GM18868 (cell line): ENCODE measurements at regions not wholly inside any gene's neighbourhood (a gene's known extent, or its start where the extent isn't known, plus 50 kb on each side); places are given as distances from the start of the nearest gene placed in this dataset.

ENCODE experiments used
- ATAC-seq: cut with Tn5 transposase; IDR thresholded peaks from one replicate; pipeline ENCODE4 v1.9.1; 2021; ENCODE audit warnings: mild to moderate bottlenecking, moderate library complexity; ENCODE audit not compliant: unreplicated experiment

- no peak for ATAC-seq
These were observed 299.9 kb upstream of the MSX2 start for GRCh38 chr5:174424219-174425053.

- ATAC-seq = no peak
These were observed 299.0 kb upstream of the MSX2 start for GRCh38 chr5:174425271-174425963.

- no peak for ATAC-seq
These were observed 298.5 kb upstream of the MSX2 start for GRCh38 chr5:174425964-174426290.

- no peak for ATAC-seq
These were observed 298.0 kb upstream of the MSX2 start for GRCh38 chr5:174426388-174426787.

- ATAC-seq = no peak
These were observed 297.5 kb upstream of the MSX2 start for GRCh38 chr5:174426851-174427250.

GRCh38 chr5:174427304-174427703 is 297.1 kb upstream of the MSX2 start:
- ATAC-seq = no peak

- ATAC-seq = no peak
These were observed 295.5 kb upstream of the MSX2 start for GRCh38 chr5:174428895-174429294.

- ATAC-seq = no peak
These were observed 293.4 kb upstream of the MSX2 start for GRCh38 chr5:174430940-174431339.

GRCh38 chr5:174431504-174431903 is 292.9 kb upstream of the MSX2 start:
- no peak for ATAC-seq

- no peak for ATAC-seq
These were observed 291.3 kb upstream of the MSX2 start for GRCh38 chr5:174433098-174433497.

GRCh38 chr5:174436750-174437149 is 287.6 kb upstream of the MSX2 start:
- ATAC-seq = no peak

- ATAC-seq = no peak
These were observed 279.7 kb upstream of the MSX2 start for GRCh38 chr5:174444479-174445188.

GRCh38 chr5:174446446-174446845 is 277.9 kb upstream of the MSX2 start:
- ATAC-seq = no peak

GRCh38 chr5:174446988-174447387 is 277.4 kb upstream of the MSX2 start:
- ATAC-seq = no peak

- no peak for ATAC-seq
These were observed 276.3 kb upstream of the MSX2 start for GRCh38 chr5:174448041-174448440.

- no peak for ATAC-seq
These were observed 275.7 kb upstream of the MSX2 start for GRCh38 chr5:174448662-174449061.

- ATAC-seq = no peak
These were observed 270.7 kb upstream of the MSX2 start for GRCh38 chr5:174453690-174454089.

GRCh38 chr5:174454464-174454863 is 269.9 kb upstream of the MSX2 start:
- no peak for ATAC-seq

GRCh38 chr5:174454890-174455289 is 269.5 kb upstream of the MSX2 start:
- no peak for ATAC-seq

GRCh38 chr5:174455301-174455700 is 269.1 kb upstream of the MSX2 start:
- ATAC-seq = no peak

GRCh38 chr5:174457141-174457678 is 267.2 kb upstream of the MSX2 start:
- ATAC-seq = no peak
